ENCODE measurements at regions not wholly inside any gene's neighbourhood (a gene's known extent, or its start where the extent isn't known, plus 50 kb on each side); places are given as distances from the start of the nearest gene placed in this dataset.

DNA sequence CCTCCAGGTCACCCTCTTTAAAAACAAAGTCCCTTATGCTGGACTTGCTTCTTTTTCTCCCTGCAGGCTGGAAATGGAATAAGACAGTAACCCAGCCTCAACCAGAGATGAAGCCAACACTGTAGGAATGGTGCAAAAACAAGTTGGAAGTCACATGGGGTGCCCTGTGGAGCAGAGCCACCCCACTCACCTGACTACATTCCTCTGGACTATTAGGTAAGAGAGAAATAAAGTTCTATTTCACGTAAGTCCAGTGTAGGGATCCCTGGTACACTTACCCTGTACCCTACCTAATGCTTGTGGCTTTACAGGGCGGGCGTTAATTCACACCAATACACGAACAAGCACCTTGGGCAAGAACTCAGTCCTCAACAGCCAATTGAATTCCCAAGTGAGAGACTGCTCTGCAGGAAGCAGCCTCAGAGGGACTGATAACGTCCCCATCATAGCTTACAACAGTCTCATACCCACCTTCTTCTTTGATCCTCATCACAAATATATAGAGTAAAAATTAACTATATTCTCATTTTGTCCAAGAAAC is 112.5 kb upstream of the FGGY start:
- Histone ChIP-seq H2AFZ (no peak overlapping the region), H3K4me3 (no peak overlapping the region), H3K36me3 (replicated peaks; ENCODE audit: insufficient read depth, low read depth) (no peaks in the 10 kb centered on the region), H3K4me2 (no peak overlapping the region), H3K79me2 (no peaks in the 10 kb centered on the region), H3K27me3 (no peaks in the 10 kb centered on the region), H3K9me2 (replicated peaks; ENCODE audit: insufficient read depth) (no peaks in the 10 kb centered on the region), H4K20me1 (ENCODE audit: insufficient read depth, poor library complexity, severe bottlenecking) (no peaks in the 10 kb centered on the region), H3K9me3 (ENCODE audit: low read depth) (no peaks in the 10 kb centered on the region), H3K4me1 (ENCODE audit: insufficient read depth) (peaks cover 35% of the 10 kb centered on the region), H3K27ac (no peak overlapping the region)
- 83% methylated on average over 5 of the region's 5 CpGs for WGBS (ENCODE audit: low lambda C conversion rate, missing lambda C conversion rate)
- no peak for DNase-seq (ENCODE audit: low spot score)
- TF ChIP-seq EZH2phosphoT487 (IDR thresholded peaks at IDR 0.05; ENCODE audit: low read depth, severe bottlenecking, unreplicated experiment) (no peak), EZH2 (IDR thresholded peaks at IDR 0.05; ENCODE audit: borderline replicate concordance) (no peak)
- TF ChIP-seq, protein P1, sequence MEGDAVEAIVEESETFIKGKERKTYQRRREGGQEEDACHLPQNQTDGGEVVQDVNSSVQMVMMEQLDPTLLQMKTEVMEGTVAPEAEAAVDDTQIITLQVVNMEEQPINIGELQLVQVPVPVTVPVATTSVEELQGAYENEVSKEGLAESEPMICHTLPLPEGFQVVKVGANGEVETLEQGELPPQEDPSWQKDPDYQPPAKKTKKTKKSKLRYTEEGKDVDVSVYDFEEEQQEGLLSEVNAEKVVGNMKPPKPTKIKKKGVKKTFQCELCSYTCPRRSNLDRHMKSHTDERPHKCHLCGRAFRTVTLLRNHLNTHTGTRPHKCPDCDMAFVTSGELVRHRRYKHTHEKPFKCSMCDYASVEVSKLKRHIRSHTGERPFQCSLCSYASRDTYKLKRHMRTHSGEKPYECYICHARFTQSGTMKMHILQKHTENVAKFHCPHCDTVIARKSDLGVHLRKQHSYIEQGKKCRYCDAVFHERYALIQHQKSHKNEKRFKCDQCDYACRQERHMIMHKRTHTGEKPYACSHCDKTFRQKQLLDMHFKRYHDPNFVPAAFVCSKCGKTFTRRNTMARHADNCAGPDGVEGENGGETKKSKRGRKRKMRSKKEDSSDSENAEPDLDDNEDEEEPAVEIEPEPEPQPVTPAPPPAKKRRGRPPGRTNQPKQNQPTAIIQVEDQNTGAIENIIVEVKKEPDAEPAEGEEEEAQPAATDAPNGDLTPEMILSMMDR (IDR thresholded peaks at IDR 0.05; ENCODE audit: poor library complexity), result no peak

DNA sequence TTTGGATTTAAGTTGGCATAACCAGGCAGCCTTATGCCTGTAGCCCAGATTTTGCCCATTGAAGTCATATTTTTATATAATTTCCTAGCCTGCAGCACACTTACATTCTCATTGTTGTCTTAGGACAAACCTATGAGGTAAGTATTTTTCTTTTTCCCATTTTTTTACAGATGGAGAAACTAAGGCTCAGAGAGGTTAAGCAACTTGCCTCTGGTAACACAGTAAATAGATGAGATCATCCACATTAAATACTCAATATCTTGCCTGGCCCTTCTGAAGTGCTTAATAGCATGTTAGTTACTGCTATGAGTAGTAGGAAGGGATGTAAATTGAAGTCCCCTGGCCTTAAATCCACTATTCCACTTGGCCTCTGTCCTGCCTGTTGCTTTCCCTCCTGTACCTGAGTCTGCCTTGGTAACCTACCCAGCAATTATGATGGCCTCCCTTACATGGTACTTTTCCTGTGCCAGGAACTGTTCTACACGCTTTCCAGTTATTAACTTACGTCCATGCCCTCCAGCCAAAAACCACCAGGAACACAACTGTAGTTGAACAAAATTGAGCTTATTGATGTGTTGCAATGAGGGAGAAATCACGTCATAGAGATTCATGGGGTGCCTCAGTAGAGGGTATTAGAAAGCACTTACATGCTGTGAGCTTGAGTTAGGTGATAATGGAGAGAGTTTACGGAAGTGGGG is 111.6 kb upstream of the FGGY start:
- no peaks in the 10 kb centered on the region for H3K9me2 ChIP-seq (replicated peaks; ENCODE audit: insufficient read depth)
- no peaks in the 10 kb centered on the region for H3K9me3 ChIP-seq (ENCODE audit: low read depth)
- H3K79me2 ChIP-seq, result no peaks in the 10 kb centered on the region
- no peaks in the 10 kb centered on the region for H4K20me1 ChIP-seq (ENCODE audit: insufficient read depth, poor library complexity, severe bottlenecking)
- H3K4me2 ChIP-seq, result no peak overlapping the region
- H2AFZ ChIP-seq, result no peak overlapping the region
- no peak for TF ChIP-seq EZH2 (IDR thresholded peaks at IDR 0.05; ENCODE audit: borderline replicate concordance)
- TF ChIP-seq EZH2phosphoT487 (IDR thresholded peaks at IDR 0.05; ENCODE audit: low read depth, severe bottlenecking, unreplicated experiment), result no peak
- TF ChIP-seq, protein P1 (IDR thresholded peaks at IDR 0.05; ENCODE audit: poor library complexity), result no peak
- peaks cover 27% of the 10 kb centered on the region for H3K4me1 ChIP-seq (ENCODE audit: insufficient read depth)
- H3K27me3 ChIP-seq, result no peaks in the 10 kb centered on the region
- WGBS (ENCODE audit: low lambda C conversion rate, missing lambda C conversion rate), result 83% methylated on average over 4 of the region's 4 CpGs
- no peaks in the 10 kb centered on the region for H3K36me3 ChIP-seq (replicated peaks; ENCODE audit: insufficient read depth, low read depth)
- H3K4me3 ChIP-seq, result no peak overlapping the region
- no peak overlapping the region for H3K27ac ChIP-seq
- no peak for DNase-seq (ENCODE audit: low spot score)

DNA sequence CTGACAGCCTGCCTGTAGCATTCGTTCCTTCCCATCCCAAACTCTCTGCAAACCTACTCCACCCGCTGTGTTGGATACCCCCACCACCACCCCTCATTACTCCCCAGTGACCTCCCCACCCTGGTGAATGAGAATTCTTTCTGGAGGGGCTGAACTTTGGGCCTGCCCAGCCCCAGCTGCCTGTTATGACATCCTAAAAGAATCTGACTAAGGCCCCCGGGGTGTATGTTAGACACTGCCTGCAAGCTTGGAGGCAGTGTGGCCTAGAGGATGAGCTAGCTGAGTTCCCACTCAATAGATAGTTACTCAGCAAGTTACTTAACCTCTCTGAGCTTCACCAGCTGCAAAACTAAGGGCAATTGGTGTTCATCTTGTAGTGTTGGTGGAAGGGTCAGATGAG is 110.2 kb upstream of the FGGY start:
- no peaks in the 10 kb centered on the region for H3K9me3 ChIP-seq (ENCODE audit: low read depth)
- H3K79me2 ChIP-seq, result no peaks in the 10 kb centered on the region
- no peaks in the 10 kb centered on the region for H3K9me2 ChIP-seq (replicated peaks; ENCODE audit: insufficient read depth)
- DNase-seq (ENCODE audit: low spot score), result peak; percentile 22
- peaks cover 19% of the 10 kb centered on the region for H3K4me1 ChIP-seq (ENCODE audit: insufficient read depth)
- H2AFZ ChIP-seq, result no peak overlapping the region
- H3K27me3 ChIP-seq, result no peaks in the 10 kb centered on the region
- no peak overlapping the region for H3K4me3 ChIP-seq
- WGBS (ENCODE audit: low lambda C conversion rate, missing lambda C conversion rate), result 51% methylated on average over 3 of the region's 3 CpGs
- no peak overlapping the region for H3K27ac ChIP-seq
- no peaks in the 10 kb centered on the region for H4K20me1 ChIP-seq (ENCODE audit: insufficient read depth, poor library complexity, severe bottlenecking)
- H3K36me3 ChIP-seq (replicated peaks; ENCODE audit: insufficient read depth, low read depth), result no peaks in the 10 kb centered on the region
- TF ChIP-seq EZH2phosphoT487 (IDR thresholded peaks at IDR 0.05; ENCODE audit: low read depth, severe bottlenecking, unreplicated experiment) (no peak), EZH2 (IDR thresholded peaks at IDR 0.05; ENCODE audit: borderline replicate concordance) (no peak)
- TF ChIP-seq, protein P1 (IDR thresholded peaks at IDR 0.05; ENCODE audit: poor library complexity), result peak; percentile 11
- H3K4me2 ChIP-seq, result no peak overlapping the region

All from hepatocyte (in vitro differentiated cells).